ENCODE measurements at regions not wholly inside any gene's neighbourhood (a gene's known extent, or its start where the extent isn't known, plus 50 kb on each side); places are given as distances from the start of the nearest gene placed in this dataset.

DNA sequence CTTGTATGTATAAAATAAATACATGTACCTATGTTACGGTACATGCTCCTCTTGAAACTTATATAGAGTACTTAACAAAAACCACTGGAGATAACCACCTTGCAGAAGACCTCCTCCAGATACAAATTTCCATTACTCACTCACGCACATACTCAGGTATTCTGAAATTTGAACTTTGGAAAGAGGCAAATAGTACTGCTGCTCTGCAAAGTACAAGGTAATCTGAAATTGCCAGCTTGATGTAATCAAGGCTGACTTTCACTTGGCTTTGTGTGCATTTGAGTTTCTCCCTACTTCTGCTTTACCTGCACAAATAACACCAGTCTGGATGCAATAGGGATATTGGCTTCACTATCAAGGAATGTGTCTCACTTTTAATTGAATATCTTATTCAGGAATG is 123.6 kb downstream of the FOXA2 start:
- POLR2A ChIA-PET, result no interaction called here

DNA sequence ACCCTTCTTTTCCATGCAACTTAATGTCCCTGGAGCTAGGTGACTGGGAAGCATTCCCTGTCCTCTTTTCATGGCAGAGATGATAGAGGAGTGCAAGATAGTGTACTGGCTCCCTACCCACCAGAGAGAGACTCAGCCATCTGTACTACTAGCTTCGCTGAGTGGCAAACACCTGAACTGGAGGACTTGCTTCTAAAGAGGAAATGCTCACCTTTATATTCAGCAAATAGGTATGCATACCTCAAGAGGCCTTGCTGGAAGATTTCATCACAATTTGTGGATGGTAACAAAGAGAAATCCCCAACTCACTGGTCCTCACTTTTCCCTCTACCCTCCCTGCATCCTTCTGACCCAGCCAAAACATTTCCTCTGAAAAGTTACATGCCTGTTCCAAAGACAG is 124.1 kb downstream of the FOXA2 start:
- POLR2A ChIA-PET, result no interaction called here
- CTCF ChIA-PET, result no interaction called here
- no peak for TF ChIP-seq CTCF (IDR thresholded peaks at IDR 0.05; ENCODE audit: low read depth, low read length)
- Histone ChIP-seq H3K9me3 (ENCODE audit: control insufficient read depth, insufficient read depth, low read length) (no peaks in the 10 kb centered on the region), H3K27ac (ENCODE audit: low read depth, low read length) (no peak overlapping the region), H3K27me3 (ENCODE audit: control insufficient read depth, insufficient read depth, low read length) (no peaks in the 10 kb centered on the region), H3K4me3 (ENCODE audit: low read depth, low read length) (no peak overlapping the region)
- DNase-seq (ENCODE audit: low read depth, low spot score), result no peak

More for the DNA sequence above, 123.6 kb downstream of the FOXA2 start:
- no peak overlapping the region for H3K27ac ChIP-seq (ENCODE audit: low read depth, low read length)
- H3K27me3 ChIP-seq (ENCODE audit: control insufficient read depth, insufficient read depth, low read length), result no peaks in the 10 kb centered on the region
- TF ChIP-seq CTCF (IDR thresholded peaks at IDR 0.05; ENCODE audit: low read depth, low read length), result no peak
- no peak for DNase-seq (ENCODE audit: low read depth, low spot score)
- H3K4me3 ChIP-seq (ENCODE audit: low read depth, low read length), result no peak overlapping the region
- no peaks in the 10 kb centered on the region for H3K9me3 ChIP-seq (ENCODE audit: control insufficient read depth, insufficient read depth, low read length)
- CTCF ChIA-PET, result no interaction called here

- no peak for DNase-seq (ENCODE audit: low read depth, low spot score)
- CTCF ChIA-PET, result no interaction called here
- no peak overlapping the region for H3K27ac ChIP-seq (ENCODE audit: low read depth, low read length)
- POLR2A ChIA-PET, result no interaction called here
- H3K9me3 ChIP-seq (ENCODE audit: control insufficient read depth, insufficient read depth, low read length), result no peaks in the 10 kb centered on the region
- no peak overlapping the region for H3K4me3 ChIP-seq (ENCODE audit: low read depth, low read length)
- H3K27me3 ChIP-seq (ENCODE audit: control insufficient read depth, insufficient read depth, low read length), result no peaks in the 10 kb centered on the region
- TF ChIP-seq CTCF (IDR thresholded peaks at IDR 0.05; ENCODE audit: low read depth, low read length), result no peak
Measured at GRCh38 chr20:22459754-22460153, 124.6 kb downstream of the FOXA2 start.

GRCh38 chr20:22456109-22456508 is 128.3 kb downstream of the FOXA2 start:
- no peaks in the 10 kb centered on the region for H3K27me3 ChIP-seq (ENCODE audit: control insufficient read depth, insufficient read depth, low read length)
- no peaks in the 10 kb centered on the region; the same call in 1 of the 2 replicates for H3K9me3 ChIP-seq (ENCODE audit: control insufficient read depth, insufficient read depth, low read length)
- no peak for TF ChIP-seq CTCF (IDR thresholded peaks at IDR 0.05; ENCODE audit: low read depth, low read length)
- no peak for DNase-seq (ENCODE audit: low read depth, low spot score)
- no peak overlapping the region for H3K4me3 ChIP-seq (ENCODE audit: low read depth, low read length)
- H3K27ac ChIP-seq (ENCODE audit: low read depth, low read length), result no peak overlapping the region
- CTCF ChIA-PET, result no interaction called here
- POLR2A ChIA-PET, result no interaction called here

DNA sequence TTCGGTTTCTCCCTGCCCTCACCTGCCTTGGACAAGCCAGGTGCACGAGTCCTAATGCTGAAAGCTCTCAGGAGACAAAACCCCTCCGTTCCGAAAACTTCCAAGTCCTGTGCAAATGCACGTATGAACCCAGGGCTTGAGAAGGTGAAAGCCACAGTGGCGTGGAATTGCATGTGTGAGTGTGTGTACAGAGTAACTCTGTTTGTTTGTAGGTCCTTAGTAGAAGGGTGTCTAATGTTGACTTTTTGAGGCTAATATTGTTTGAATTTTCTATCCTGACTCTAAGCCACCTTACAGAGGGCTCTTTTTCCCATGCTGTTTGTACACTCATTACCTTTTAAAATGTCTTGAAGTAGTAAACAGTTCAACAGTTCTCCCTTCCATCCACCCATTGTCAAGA is 129.1 kb downstream of the FOXA2 start:
- POLR2A ChIA-PET, result no interaction called here
- Histone ChIP-seq H3K27me3 (ENCODE audit: control insufficient read depth, insufficient read depth, low read length) (no peaks in the 10 kb centered on the region), H3K9me3 (ENCODE audit: control insufficient read depth, insufficient read depth, low read length) (no peaks in the 10 kb centered on the region; the same call in 1 of the 2 replicates), H3K27ac (ENCODE audit: low read depth, low read length) (no peak overlapping the region), H3K4me3 (ENCODE audit: low read depth, low read length) (no peak overlapping the region)
- no peak for TF ChIP-seq CTCF (IDR thresholded peaks at IDR 0.05; ENCODE audit: low read depth, low read length)
- CTCF ChIA-PET, result no interaction called here
- DNase-seq (ENCODE audit: low read depth, low spot score), result no peak
